Loucy (cell line): ENCODE measurements at regions not wholly inside any gene's neighbourhood (a gene's known extent, or its start where the extent isn't known, plus 50 kb on each side); places are given as distances from the start of the nearest gene placed in this dataset.

Source experiments
- H2AFZ ChIP-seq: fragments of 200-600 bp; sonication (generic); 2 replicates; pipeline ENCODE4 v1.6.0; 2016; ENCODE audit warnings: antibody characterized with exemption, mild to moderate bottlenecking, low read length, moderate library complexity
- H3F3A ChIP-seq: fragments of 200-600 bp; 2 replicates; pipeline ENCODE4 v1.6.0; 2016; ENCODE audit warnings: antibody characterized with exemption, low read depth, mild to moderate bottlenecking
- H3K27me3 ChIP-seq: fragments of 200-600 bp; sonication (generic); 2 replicates; pipeline ENCODE4 v1.6.1; 2014; ENCODE audit warnings: low read length, mild to moderate bottlenecking; ENCODE audit not compliant: insufficient read depth, poor library complexity, severe bottlenecking
- H3K36me3 ChIP-seq: fragments of 200-600 bp; sonication (generic); 2 replicates; pipeline ENCODE4 v1.6.1; 2016; ENCODE audit warnings: low read length; ENCODE audit not compliant: insufficient read depth
- H3K4me1 ChIP-seq: fragments of 200-600 bp; sonication (generic); 2 replicates; pipeline ENCODE4 v1.5.1; 2014; ENCODE audit warnings: low read length, mild to moderate bottlenecking; ENCODE audit not compliant: insufficient read depth, poor library complexity, severe bottlenecking
- H3K4me2 ChIP-seq: fragments of 200-600 bp; sonication (generic); 2 replicates; pipeline ENCODE4 v1.6.0; 2014; ENCODE audit warnings: antibody characterized with exemption, low read length, low read depth, mild to moderate bottlenecking; ENCODE audit not compliant: poor library complexity, severe bottlenecking
- H3K4me3 ChIP-seq: fragments of 200-600 bp; sonication (generic); 2 replicates; pipeline ENCODE4 v1.5.1; 2014; ENCODE audit warnings: low read length, mild to moderate bottlenecking, mixed read lengths; ENCODE audit not compliant: poor library complexity, severe bottlenecking
- H3K79me2 ChIP-seq: fragments of 200-600 bp; sonication (generic); 2 replicates; pipeline ENCODE4 v1.6.1; 2014; ENCODE audit warnings: low read length; ENCODE audit not compliant: insufficient read depth
- H3K9ac ChIP-seq: fragments of 200-600 bp; sonication (generic); 2 replicates; pipeline ENCODE4 v1.6.0; 2014; ENCODE audit warnings: mild to moderate bottlenecking, low read depth, low read length, moderate library complexity; ENCODE audit not compliant: poor library complexity, severe bottlenecking
- H3K9me2 ChIP-seq: fragments of 200-600 bp; sonication (generic); replicated peaks from 2 replicates; pipeline ENCODE4 v1.6.1; 2016; ENCODE audit warnings: low read depth, low read length, mixed read lengths
- H3K9me3 ChIP-seq: fragments of 200-600 bp; sonication (generic); 2 replicates; pipeline ENCODE4 v1.6.1; 2014; ENCODE audit warnings: mild to moderate bottlenecking, antibody characterized with exemption, low read length, low read depth; ENCODE audit not compliant: insufficient read depth
- H4K20me1 ChIP-seq: fragments of 200-600 bp; sonication (generic); 2 replicates; pipeline ENCODE4 v1.6.0; 2014; ENCODE audit warnings: antibody characterized with exemption, low read length, mild to moderate bottlenecking; ENCODE audit not compliant: insufficient read depth, poor library complexity, severe bottlenecking
- EZH2phosphoT487 ChIP-seq: fragments of 200-600 bp; IDR thresholded peaks from 2 replicates; pipeline ENCODE4 v1.6.1; 2018; ENCODE audit warnings: antibody characterized with exemption, mild to moderate bottlenecking, moderate library complexity, borderline replicate concordance
- TF ChIP-seq, protein P1 (sequence below): fragments of 200-600 bp; sonication (generic); conservative IDR thresholded peaks from 2 replicates; pipeline ENCODE4 v1.5.1; 2014; ENCODE audit warnings: mild to moderate bottlenecking, antibody characterized with exemption, low read length

DNA sequence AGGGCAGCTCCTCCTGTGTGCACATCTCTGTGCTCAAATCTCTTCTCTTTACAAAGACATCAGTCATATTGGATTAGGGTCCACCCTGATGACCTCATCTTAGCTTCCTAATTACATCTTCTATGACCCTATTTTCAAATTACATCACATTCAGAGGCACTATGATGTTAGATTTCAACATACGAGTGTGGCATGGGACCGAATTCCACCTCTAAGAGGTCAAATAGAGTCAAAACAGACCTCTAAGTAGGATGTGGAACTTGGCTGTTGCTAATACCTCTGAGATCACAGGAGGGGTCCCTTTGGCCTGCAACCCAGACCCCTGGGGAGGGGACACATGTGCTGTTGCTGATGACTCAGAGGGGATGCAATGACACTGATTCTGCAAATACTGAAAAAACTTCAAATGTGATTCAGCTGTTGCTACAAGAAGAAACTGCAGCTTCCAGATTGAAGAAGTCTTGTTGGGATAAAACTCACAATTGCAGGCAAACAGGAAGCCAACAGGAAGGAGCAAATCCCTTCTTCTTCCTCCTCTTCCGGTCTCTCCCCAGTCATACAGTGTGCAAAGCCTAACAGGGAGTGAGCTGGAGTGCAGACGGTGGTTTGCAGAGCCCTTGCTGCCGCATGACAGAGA lies 216.2 kb downstream of the MYLK4 start:
- no peaks in the 10 kb centered on the region for H3F3A ChIP-seq
- no peak overlapping the region for H3K4me3 ChIP-seq
- TF ChIP-seq EZH2phosphoT487 = no peak
- TF ChIP-seq, protein P1, sequence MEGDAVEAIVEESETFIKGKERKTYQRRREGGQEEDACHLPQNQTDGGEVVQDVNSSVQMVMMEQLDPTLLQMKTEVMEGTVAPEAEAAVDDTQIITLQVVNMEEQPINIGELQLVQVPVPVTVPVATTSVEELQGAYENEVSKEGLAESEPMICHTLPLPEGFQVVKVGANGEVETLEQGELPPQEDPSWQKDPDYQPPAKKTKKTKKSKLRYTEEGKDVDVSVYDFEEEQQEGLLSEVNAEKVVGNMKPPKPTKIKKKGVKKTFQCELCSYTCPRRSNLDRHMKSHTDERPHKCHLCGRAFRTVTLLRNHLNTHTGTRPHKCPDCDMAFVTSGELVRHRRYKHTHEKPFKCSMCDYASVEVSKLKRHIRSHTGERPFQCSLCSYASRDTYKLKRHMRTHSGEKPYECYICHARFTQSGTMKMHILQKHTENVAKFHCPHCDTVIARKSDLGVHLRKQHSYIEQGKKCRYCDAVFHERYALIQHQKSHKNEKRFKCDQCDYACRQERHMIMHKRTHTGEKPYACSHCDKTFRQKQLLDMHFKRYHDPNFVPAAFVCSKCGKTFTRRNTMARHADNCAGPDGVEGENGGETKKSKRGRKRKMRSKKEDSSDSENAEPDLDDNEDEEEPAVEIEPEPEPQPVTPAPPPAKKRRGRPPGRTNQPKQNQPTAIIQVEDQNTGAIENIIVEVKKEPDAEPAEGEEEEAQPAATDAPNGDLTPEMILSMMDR = no peak
- peaks cover 25% of the 10 kb centered on the region for H3K4me1 ChIP-seq
- H3K9me2 ChIP-seq = no peaks in the 10 kb centered on the region
- H3K79me2 ChIP-seq = no peaks in the 10 kb centered on the region
- H3K36me3 ChIP-seq = no peaks in the 10 kb centered on the region
- no peak overlapping the region for H2AFZ ChIP-seq
- no peak overlapping the region for H3K9ac ChIP-seq
- peaks cover 6% of the 10 kb centered on the region; the same call in 1 of the 2 replicates for H3K9me3 ChIP-seq
- no peaks in the 10 kb centered on the region for H3K27me3 ChIP-seq
- H3K4me2 ChIP-seq = peak overlapping the region; percentile 5
- H4K20me1 ChIP-seq = no peaks in the 10 kb centered on the region

DNA sequence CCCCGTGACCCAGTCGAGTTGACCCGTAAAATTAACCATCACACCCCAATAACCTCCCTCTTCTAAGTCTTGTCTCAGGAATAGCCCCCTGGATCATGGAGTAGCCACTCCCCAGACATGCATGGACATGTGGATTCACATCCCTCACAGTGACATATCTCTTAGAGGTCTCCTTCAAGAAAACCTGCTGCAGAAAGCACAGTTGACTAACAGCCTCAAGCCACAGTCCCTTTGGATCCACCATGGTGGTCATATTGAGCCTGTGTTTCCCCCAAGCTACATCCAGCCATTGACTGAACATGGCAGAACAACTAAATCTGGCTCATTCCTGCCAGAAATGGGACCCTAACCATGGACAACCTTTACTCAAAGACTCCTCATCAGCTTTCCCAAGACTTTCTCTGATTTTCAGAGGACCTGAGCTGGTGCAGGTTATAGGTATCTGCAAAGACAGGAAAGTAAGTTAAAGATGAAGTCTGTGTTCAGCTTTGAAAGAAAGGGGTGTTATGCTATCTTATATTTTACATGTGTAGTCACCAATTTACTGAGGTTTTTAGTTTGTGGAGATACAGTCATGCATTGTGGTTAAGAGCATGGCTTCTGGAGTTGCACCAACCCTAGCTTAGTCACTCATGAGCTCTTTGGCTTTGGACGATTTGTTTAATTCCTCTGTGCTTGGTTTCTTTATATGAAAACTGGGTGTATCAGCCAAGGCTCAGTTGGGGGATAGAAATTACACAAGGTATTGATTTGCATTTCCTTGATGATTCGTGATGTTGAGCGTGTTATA lies 219.1 kb downstream of the MYLK4 start:
- TF ChIP-seq, protein P1 = no peak
- no peak for TF ChIP-seq EZH2phosphoT487
- Histone ChIP-seq H3K4me1 (peaks cover 36% of the 10 kb centered on the region), H3K9ac (no peak overlapping the region), H4K20me1 (no peaks in the 10 kb centered on the region), H3K79me2 (no peaks in the 10 kb centered on the region), H2AFZ (0 out of 2 replicates have a peak overlapping the region, but pooled peaks have one; percentile 14), H3K36me3 (no peaks in the 10 kb centered on the region), H3K9me2 (no peaks in the 10 kb centered on the region), H3K27me3 (no peaks in the 10 kb centered on the region), H3K9me3 (peaks cover 6% of the 10 kb centered on the region; the same call in 1 of the 2 replicates), H3K4me2 (no peak overlapping the region), H3F3A (no peaks in the 10 kb centered on the region), H3K4me3 (no peak overlapping the region)

DNA sequence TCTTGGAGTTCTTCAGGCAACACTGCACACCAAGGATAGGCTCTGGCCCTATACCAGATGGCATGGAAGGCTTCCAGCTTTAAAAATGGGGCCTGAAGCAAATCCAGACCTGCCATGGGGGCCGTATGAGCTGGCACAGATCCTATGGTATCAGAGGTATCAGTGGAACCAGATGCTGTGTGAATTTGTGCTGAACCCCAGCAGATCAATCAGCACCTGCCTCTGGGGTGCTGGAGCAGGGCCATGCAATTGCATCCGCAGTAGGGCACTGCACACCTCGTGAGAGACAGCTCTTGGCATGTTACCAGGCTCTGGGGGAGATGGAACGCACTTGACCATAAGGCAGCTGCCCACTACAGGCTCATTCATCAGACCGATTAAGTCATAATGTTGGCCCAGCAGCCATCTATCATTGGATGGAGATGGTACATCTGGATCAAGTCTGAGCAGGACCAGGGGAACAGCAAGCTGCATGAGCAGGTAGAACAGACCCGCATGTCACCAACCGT lies 221.5 kb downstream of the MYLK4 start:
- H3K4me2 ChIP-seq = no peak overlapping the region
- no peaks in the 10 kb centered on the region for H3K36me3 ChIP-seq
- no peaks in the 10 kb centered on the region for H3K79me2 ChIP-seq
- no peak overlapping the region for H3K4me3 ChIP-seq
- H3K4me1 ChIP-seq = peaks cover 32% of the 10 kb centered on the region
- TF ChIP-seq EZH2phosphoT487 = no peak
- TF ChIP-seq, protein P1 = no peak
- H3K9me2 ChIP-seq = no peaks in the 10 kb centered on the region
- H3K9ac ChIP-seq = no peak overlapping the region
- no peaks in the 10 kb centered on the region for H4K20me1 ChIP-seq
- H2AFZ ChIP-seq = no peak overlapping the region
- H3F3A ChIP-seq = no peaks in the 10 kb centered on the region
- peaks cover 6% of the 10 kb centered on the region; the same call in 1 of the 2 replicates for H3K9me3 ChIP-seq
- no peaks in the 10 kb centered on the region for H3K27me3 ChIP-seq
